ENCODE measurements at regions not wholly inside any gene's neighbourhood (a gene's known extent, or its start where the extent isn't known, plus 50 kb on each side); places are given as distances from the start of the nearest gene placed in this dataset.

- TF ChIP-seq CTCF (IDR thresholded peaks at IDR 0.05; ENCODE audit: insufficient read depth, low read length, poor library complexity, severe bottlenecking) (no peak), EZH2phosphoT487 (conservative IDR thresholded peaks at IDR 0.05; ENCODE audit: low read length) (no peak)
Measured at GRCh38 chr1:199170711-199171110, 531.9 kb downstream of the PTPRC start.
